ENCODE measurements at regions not wholly inside any gene's neighbourhood (a gene's known extent, or its start where the extent isn't known, plus 50 kb on each side); places are given as distances from the start of the nearest gene placed in this dataset.

- DNase-seq: no peak
- H3K27me3 ChIP-seq (ENCODE audit: low read depth): peaks cover 3% of the 10 kb centered on the region
- H3K36me3 ChIP-seq: no peaks in the 10 kb centered on the region
- H3K27ac ChIP-seq (replicated peaks): no peak overlapping the region
- H3K4me1 ChIP-seq: no peaks in the 10 kb centered on the region
- intact Hi-C loops (cut with micrococcal nuclease): no loop called here
- no peak for TF ChIP-seq CTCF (IDR thresholded peaks at IDR 0.05; ENCODE audit: borderline replicate concordance)
- H3K4me3 ChIP-seq: no peak overlapping the region
- H3K9me3 ChIP-seq (replicated peaks): no peaks in the 10 kb centered on the region
Measured at GRCh38 chr14:59075506-59075905, 113.0 kb upstream of the DAAM1 start.

- H3K36me3 ChIP-seq: no peaks in the 10 kb centered on the region
- no peak overlapping the region for H3K4me3 ChIP-seq
- H3K27ac ChIP-seq (replicated peaks): no peak overlapping the region
- H3K9me3 ChIP-seq (replicated peaks): no peaks in the 10 kb centered on the region
- intact Hi-C loops (cut with micrococcal nuclease): no loop called here
- TF ChIP-seq CTCF (IDR thresholded peaks at IDR 0.05; ENCODE audit: borderline replicate concordance): no peak
- peaks cover 13% of the 10 kb centered on the region for H3K27me3 ChIP-seq (ENCODE audit: low read depth)
- H3K4me1 ChIP-seq: no peaks in the 10 kb centered on the region
- DNase-seq: no peak
Measured at GRCh38 chr14:59081720-59082119, 106.7 kb upstream of the DAAM1 start.

- intact Hi-C loops (cut with micrococcal nuclease): no loop called here
- Histone ChIP-seq H3K27ac (replicated peaks) (no peak overlapping the region), H3K4me1 (no peaks in the 10 kb centered on the region), H3K4me3 (no peak overlapping the region), H3K27me3 (ENCODE audit: low read depth) (peaks cover 9% of the 10 kb centered on the region), H3K9me3 (replicated peaks) (no peaks in the 10 kb centered on the region), H3K36me3 (no peaks in the 10 kb centered on the region)
- no peak for DNase-seq
- TF ChIP-seq CTCF (IDR thresholded peaks at IDR 0.05; ENCODE audit: borderline replicate concordance): no peak
Measured at GRCh38 chr14:59085207-59085739, 103.2 kb upstream of the DAAM1 start.

- H3K4me3 ChIP-seq: no peak overlapping the region
- intact Hi-C loops (cut with micrococcal nuclease): no loop called here
- no peak overlapping the region for H3K27ac ChIP-seq (replicated peaks)
- peaks cover 9% of the 10 kb centered on the region for H3K27me3 ChIP-seq (ENCODE audit: low read depth)
- no peaks in the 10 kb centered on the region for H3K4me1 ChIP-seq
- DNase-seq: no peak
- no peaks in the 10 kb centered on the region for H3K36me3 ChIP-seq
- no peak for TF ChIP-seq CTCF (IDR thresholded peaks at IDR 0.05; ENCODE audit: borderline replicate concordance)
- H3K9me3 ChIP-seq (replicated peaks): no peaks in the 10 kb centered on the region
Measured at GRCh38 chr14:59086241-59086882, 102.1 kb upstream of the DAAM1 start.

GRCh38 chr14:59087240-59087639 is 101.2 kb upstream of the DAAM1 start:
- Histone ChIP-seq H3K27ac (replicated peaks) (no peak overlapping the region), H3K36me3 (no peaks in the 10 kb centered on the region), H3K9me3 (replicated peaks) (no peaks in the 10 kb centered on the region), H3K4me3 (no peak overlapping the region), H3K4me1 (no peaks in the 10 kb centered on the region), H3K27me3 (ENCODE audit: low read depth) (peaks cover 15% of the 10 kb centered on the region)
- DNase-seq: no peak
- intact Hi-C loops (cut with micrococcal nuclease): no loop called here
- TF ChIP-seq CTCF (IDR thresholded peaks at IDR 0.05; ENCODE audit: borderline replicate concordance): no peak

Data from left ventricle myocardium inferior (tissue), 1 donor.